HepG2 (cell line): ENCODE measurements at regions not wholly inside any gene's neighbourhood (a gene's known extent, or its start where the extent isn't known, plus 50 kb on each side); places are given as distances from the start of the nearest gene placed in this dataset.

Experiments used
- CENPT ChIP-seq: sonication (generic); formaldehyde crosslinking; IDR thresholded peaks from 2 replicates; pipeline ENCODE4 v1.8.0; 2022; ENCODE audit warnings: low read depth, mild to moderate bottlenecking, moderate library complexity, missing genetic modification reagents
- DMAP1 ChIP-seq: IDR thresholded peaks from 2 replicates; pipeline ENCODE4 v1.6.1; 2016
- TIGD3 ChIP-seq: sonication (generic); formaldehyde crosslinking; IDR thresholded peaks from 2 replicates; pipeline ENCODE4 v1.5.1; 2020; ENCODE audit warnings: mild to moderate bottlenecking, missing genetic modification reagents, borderline replicate concordance
- ZBTB39 ChIP-seq: sonication (generic); formaldehyde crosslinking; IDR thresholded peaks from 2 replicates; pipeline ENCODE4 v1.5.0; 2020; ENCODE audit warnings: missing genetic modification reagents
- ZNF609 ChIP-seq: sonication (generic); formaldehyde crosslinking; IDR thresholded peaks from 2 replicates; pipeline ENCODE4 v1.4.0; 2020; ENCODE audit warnings: mild to moderate bottlenecking, missing genetic modification reagents, borderline replicate concordance
- ZNF720 ChIP-seq: sonication (generic); formaldehyde crosslinking; IDR thresholded peaks from 2 replicates; pipeline ENCODE4 v1.4.0; 2020; ENCODE audit warnings: missing genetic modification reagents
- TF ChIP-seq, protein P1 (sequence below), 2 experiments: fragments of 450-650 bp in 1 of 2; sonication (generic) in 1 of 2; formaldehyde crosslinking in 1 of 2; IDR thresholded peaks; 2 replicates each; pipeline versions ENCODE4 v1.6.1 to v1.8.0; 2016 to 2022; ENCODE audit warnings: antibody characterized with exemption in 1 of 2, mild to moderate bottlenecking in 1 of 2, missing genetic modification reagents in 1 of 2

GRCh38 chr9:129496473-129497004 is 124.4 kb downstream of the C9orf50 start (continued):
- TF ChIP-seq DMAP1 (peak; percentile 77), ZNF720 (CRISPR knock-in tag) (no peak), ZNF609 (CRISPR knock-in tag) (peak; percentile 15; the same call in 1 of the 2 replicates), ZBTB39 (CRISPR knock-in tag) (no peak; the same call in 1 of the 2 replicates), TIGD3 (CRISPR knock-in tag) (no peak), CENPT (CRISPR knock-in tag) (peak; percentile 91; the same call in 1 of the 2 replicates)
- TF ChIP-seq, protein P1, sequence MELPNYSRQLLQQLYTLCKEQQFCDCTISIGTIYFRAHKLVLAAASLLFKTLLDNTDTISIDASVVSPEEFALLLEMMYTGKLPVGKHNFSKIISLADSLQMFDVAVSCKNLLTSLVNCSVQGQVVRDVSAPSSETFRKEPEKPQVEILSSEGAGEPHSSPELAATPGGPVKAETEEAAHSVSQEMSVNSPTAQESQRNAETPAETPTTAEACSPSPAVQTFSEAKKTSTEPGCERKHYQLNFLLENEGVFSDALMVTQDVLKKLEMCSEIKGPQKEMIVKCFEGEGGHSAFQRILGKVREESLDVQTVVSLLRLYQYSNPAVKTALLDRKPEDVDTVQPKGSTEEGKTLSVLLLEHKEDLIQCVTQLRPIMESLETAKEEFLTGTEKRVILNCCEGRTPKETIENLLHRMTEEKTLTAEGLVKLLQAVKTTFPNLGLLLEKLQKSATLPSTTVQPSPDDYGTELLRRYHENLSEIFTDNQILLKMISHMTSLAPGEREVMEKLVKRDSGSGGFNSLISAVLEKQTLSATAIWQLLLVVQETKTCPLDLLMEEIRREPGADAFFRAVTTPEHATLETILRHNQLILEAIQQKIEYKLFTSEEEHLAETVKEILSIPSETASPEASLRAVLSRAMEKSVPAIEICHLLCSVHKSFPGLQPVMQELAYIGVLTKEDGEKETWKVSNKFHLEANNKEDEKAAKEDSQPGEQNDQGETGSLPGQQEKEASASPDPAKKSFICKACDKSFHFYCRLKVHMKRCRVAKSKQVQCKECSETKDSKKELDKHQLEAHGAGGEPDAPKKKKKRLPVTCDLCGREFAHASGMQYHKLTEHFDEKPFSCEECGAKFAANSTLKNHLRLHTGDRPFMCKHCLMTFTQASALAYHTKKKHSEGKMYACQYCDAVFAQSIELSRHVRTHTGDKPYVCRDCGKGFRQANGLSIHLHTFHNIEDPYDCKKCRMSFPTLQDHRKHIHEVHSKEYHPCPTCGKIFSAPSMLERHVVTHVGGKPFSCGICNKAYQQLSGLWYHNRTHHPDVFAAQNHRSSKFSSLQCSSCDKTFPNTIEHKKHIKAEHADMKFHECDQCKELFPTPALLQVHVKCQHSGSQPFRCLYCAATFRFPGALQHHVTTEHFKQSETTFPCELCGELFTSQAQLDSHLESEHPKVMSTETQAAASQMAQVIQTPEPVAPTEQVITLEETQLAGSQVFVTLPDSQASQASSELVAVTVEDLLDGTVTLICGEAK (IDR thresholded peaks at IDR 0.05) = no peak
- TF ChIP-seq, protein P1 (CRISPR knock-in tag; IDR thresholded peaks at IDR 0.05) = peak; percentile 63
